ENCODE measurements at regions not wholly inside any gene's neighbourhood (a gene's known extent, or its start where the extent isn't known, plus 50 kb on each side); places are given as distances from the start of the nearest gene placed in this dataset.

GRCh38 chr2:136404925-136405324, 287.0 kb upstream of the CXCR4 start:
- no peak for DNase-seq (ENCODE audit: low read depth)

- DNase-seq (ENCODE audit: low read depth), result no peak
Measured at GRCh38 chr2:136404176-136404575, 286.2 kb upstream of the CXCR4 start.

DNA sequence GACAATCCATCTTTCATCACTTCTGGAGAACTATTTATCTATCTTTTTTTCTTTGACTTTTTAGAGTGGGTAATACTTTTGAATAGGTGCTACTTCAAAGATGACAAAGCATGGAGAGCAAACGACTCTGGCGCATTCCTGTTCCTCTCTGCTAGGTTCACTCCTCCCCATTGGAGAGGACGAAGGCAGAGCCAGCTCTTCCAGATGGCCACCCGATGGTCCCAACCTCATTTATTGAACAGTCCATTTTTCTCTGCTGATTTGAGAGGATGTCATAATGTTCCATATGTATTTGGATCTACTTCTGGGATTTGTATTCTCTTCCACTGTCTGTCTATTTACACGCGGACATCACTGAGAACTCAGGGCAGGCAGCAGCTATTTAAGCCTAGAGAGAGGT, 284.3 kb upstream of the CXCR4 start:
- DNase-seq (ENCODE audit: low read depth), result no peak

DNA sequence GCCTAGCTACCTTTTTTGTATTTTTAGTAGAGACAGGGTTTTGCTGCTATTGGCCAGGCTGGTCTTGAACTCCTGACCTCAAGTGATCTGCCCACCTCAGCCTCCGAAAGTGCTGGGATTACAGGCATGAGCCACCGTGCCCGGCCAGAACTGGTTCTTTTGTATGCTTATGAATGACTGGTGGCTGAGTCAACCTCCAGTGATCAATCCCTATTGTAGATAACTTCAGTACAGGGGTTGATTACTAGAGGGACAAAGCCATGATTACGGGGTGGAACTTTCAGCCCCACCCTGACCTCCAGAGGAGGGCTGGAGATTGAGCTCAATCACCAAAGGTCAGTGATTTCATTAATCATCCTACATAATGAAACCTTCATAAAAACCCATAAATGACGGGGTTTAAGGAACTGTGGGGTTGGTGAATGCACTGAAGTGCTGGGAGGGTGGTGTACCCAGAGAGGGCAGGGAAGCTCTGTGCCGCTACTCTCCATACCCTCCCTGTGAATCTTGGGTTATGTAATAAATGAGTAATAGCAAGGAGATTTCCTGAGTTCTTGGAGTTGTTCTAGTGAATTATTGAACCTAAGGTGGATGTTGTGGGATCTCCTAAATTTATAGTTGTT, 281.8 kb upstream of the CXCR4 start:
- DNase-seq (ENCODE audit: low read depth), result peak; percentile 26

- no peak for DNase-seq (ENCODE audit: low read depth)
Measured at GRCh38 chr2:136395582-136395981, 277.6 kb upstream of the CXCR4 start.

- DNase-seq (ENCODE audit: low read depth), result no peak
Measured at GRCh38 chr2:136394136-136395060, 276.4 kb upstream of the CXCR4 start.

GRCh38 chr2:136393514-136393913, 275.6 kb upstream of the CXCR4 start:
- no peak for DNase-seq (ENCODE audit: low read depth)

DNA sequence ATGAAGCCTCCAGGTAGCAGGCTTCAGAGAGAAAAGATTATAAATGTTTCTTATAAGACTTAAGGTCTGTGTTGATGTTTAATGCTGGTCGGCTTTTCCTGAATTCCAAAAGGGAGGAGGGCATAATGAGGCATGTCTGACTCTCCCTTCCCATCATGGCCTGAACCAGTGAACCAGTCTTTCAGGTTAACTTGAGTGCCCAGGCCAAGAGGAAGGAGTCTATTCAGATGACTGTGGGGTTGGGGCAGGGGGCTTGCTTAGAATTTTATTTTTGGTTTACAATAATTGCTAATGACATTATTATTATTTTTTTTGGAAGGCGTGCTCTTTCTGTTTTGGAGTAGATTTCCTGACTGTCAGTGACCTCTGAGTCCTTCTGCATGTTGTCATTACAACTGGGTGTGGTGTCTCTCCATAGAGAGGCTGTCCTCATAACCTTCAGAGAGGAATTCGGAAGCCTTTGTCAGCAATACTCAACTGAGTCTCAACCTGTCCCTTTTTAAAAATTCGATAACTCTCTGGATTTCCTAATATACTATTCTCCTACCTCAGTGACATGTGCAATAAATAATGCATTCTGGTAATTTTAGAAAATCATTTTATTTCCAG, 275.1 kb upstream of the CXCR4 start:
- DNase-seq (ENCODE audit: low read depth), result no peak

DNA sequence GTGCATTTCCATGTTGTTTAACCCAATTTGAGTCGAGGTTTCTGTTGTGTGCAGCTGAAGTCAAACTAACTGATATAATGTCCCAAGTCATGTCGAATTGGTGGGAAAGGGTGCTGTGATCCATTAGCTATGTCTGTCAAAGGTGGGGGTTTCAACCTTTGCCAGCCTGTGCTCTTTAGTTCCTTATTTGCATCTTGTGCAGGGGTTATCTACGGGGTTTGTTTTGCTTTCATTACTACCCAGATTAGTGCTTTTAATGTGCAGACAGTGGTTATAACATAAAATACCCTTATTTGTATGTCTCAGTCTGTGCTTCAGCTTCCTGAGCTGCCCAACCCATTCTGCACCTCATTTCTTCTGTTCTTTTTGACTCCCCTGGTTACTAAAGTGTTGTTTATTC, 271.9 kb upstream of the CXCR4 start:
- DNase-seq (ENCODE audit: low read depth), result no peak

- DNase-seq (ENCODE audit: low read depth), result no peak
Measured at GRCh38 chr2:136386046-136386445, 268.1 kb upstream of the CXCR4 start.

DNA sequence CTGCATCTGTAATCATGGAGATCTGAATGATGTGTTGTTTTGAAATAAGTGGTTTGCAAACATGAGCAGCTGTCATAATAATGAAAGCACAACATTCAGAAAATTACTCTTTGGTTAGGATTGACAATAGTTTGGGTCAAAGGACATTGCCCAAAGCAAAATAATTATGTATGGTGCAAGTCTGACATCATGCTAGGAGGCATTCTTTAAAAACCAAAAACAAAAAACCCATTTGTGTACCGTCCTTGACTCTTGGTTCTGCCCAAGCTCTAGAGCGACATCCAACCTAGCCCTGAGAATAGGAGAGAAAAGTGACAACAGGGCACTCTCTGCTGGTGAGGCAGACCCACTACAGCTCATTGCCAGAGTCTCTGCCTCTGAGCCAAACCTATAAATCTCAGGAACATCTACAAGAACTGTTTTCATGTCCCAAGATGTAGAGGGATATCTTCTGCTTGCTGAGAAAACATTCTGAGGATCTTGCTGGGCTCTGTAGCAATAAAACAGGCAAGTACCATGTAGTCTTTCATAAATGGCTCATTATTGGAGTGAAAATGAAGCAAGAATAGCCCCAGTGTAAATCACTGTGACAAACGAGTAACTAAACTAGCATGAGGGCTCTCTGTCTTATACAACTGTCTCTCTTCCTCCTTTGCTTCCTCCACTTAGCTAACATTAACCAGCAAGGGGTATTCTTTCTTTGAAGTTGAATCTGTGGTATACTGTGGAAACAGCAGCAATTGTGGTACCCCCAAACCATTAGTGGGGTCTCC, 266.8 kb upstream of the CXCR4 start:
- DNase-seq (ENCODE audit: low read depth), result peak; percentile 33

- DNase-seq (ENCODE audit: low read depth), result no peak
Measured at GRCh38 chr2:136383167-136383566, 265.2 kb upstream of the CXCR4 start.

DNA sequence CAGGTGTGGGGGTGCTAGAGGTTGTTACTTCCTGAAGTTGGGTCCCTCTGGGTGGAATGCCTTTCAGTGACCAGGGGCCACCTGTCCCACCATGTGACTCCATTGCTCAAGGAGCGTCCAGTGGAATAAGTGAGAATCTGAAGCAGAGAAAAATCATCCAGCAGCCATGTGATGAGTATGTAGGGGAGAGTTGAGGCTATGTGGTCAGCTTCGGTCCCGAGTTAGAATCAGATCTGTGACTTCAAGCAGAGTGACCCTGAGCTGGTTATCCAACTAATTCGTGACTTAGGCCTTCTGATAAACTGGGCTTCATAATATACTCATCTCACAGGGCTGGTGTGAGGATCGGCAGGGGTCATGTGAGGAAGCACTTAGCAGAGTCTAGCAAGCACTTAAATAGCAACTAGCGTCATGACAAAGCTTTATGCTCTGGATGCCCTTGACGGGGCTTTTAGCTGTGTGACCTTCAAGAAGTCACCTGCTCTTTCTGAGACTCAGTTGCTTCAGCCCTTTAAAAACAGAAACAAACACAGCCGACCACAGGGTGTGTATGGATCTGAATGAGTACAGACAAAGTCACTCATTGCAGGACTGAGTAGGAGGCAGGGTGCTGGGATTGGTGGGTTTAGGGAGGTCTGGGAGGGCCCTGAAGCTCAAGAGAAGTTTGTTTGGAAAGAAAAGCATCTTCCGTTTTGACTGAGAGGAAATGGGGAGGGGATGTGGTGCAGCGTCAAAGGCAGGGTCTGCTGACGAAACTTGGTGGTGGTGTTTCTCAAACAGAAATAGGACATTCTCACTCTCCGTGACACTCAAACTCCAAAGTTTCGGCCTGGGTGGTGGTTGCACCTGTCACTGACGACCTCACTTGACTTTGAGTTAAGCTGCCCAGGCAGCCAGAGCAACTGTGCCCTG, 264.0 kb upstream of the CXCR4 start:
- DNase-seq (ENCODE audit: low read depth), result no peak

GRCh38 chr2:136381245-136381644, 263.3 kb upstream of the CXCR4 start:
- DNase-seq (ENCODE audit: low read depth), result no peak

DNA sequence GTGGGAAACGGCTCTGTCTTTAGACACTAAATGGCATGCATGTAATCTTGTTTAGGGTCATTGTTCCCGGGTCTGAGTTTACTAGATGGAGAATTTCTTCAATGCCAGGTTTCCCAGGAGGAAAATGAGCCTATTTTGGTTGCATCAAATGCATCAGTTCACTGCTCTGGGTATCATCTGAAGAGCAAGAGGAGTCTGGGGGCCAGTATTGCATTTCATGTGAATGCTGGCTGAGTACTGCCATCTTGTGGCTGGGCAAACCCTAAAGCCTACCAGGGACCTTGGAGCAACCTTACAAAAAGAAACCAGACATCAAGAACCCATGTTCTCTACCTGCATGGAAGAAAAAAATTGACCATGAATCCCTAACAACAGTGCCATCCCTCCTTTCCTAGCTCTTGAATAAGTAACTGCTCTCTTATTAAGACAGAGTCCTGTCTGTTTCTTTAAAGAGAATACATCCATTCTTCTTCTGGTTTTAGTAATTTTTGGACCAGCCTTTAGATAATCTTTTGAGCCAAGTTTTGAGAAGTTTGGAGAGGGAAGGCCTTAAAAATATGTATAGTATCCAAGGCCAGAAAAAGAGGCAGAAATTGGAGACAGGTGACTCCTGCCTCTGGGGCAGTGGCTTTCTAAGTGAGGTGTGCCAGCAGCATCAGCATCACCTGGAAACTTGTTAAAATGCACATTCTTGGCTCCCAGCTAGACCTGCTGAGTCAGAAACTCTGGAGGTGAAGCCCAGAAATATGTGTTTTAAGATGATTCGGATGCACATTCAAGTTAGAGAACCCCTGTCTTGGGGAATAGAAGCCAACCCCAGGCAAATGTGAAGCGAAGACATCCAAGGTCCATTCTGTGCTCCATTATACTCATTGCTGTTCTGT, 261.0 kb upstream of the CXCR4 start:
- peak; percentile 46 for DNase-seq (ENCODE audit: low read depth)

GRCh38 chr2:136377423-136378382, 259.8 kb upstream of the CXCR4 start:
- DNase-seq (ENCODE audit: low read depth), result no peak

DNA sequence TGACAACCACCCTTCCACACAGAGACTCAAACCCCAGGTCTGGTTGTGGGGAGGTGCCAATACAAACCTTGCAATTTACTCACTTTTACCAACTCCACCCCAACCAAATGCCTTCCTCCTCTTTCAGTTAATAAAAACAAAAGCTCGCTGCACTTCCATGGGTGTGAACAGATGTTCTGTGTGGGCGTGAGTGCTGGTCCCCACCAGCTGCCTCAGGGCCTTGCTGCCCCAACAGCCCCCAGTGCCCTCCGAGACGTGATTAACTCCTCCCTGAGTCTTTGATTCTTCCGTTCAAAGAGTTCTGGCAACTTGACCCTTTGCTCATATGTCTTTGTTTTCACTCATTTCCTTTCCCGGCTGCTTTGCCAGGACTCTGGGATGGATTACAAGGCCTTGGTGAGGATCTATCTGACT, 258.9 kb upstream of the CXCR4 start:
- DNase-seq (ENCODE audit: low read depth), result no peak

- DNase-seq (ENCODE audit: low read depth), result no peak
Measured at GRCh38 chr2:136376211-136376610, 258.3 kb upstream of the CXCR4 start.
